SK-N-MC (cell line): ENCODE measurements at regions not wholly inside any gene's neighbourhood (a gene's known extent, or its start where the extent isn't known, plus 50 kb on each side); places are given as distances from the start of the nearest gene placed in this dataset.

Source experiments
- EZH2 ChIP-seq: fragments of 200-600 bp; sonication (generic); IDR thresholded peaks from one replicate; pipeline ENCODE4 v1.6.1; 2017; ENCODE audit warnings: antibody characterized with exemption
- POLR2AphosphoS5 ChIP-seq: IDR thresholded peaks from 2 replicates; pipeline ENCODE4 v1.6.1; 2012; ENCODE audit warnings: mild to moderate bottlenecking, low read depth, low read length, borderline replicate concordance

DNA sequence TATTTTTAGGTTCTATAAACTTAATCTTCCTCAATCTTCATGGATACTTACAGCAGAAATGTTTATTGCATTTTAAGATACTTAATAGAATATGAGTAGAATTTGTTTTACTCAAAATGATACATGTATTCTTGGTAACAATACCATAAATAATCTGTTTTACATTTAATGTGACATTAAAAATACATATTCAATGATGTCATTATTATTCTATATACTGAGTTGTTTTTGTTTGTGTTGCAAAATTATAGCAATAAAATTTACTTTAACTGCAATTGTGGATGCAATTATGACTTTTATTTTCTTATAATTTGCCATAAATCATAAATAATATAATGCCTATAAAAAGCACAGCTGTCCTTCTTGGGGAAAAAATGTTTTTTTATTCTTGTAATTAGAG is 275.9 kb upstream of the CCNG1 start:
- TF ChIP-seq EZH2 = no peak
- no peak for TF ChIP-seq POLR2AphosphoS5
